GM12873 (cell line): ENCODE measurements at regions not wholly inside any gene's neighbourhood (a gene's known extent, or its start where the extent isn't known, plus 50 kb on each side); places are given as distances from the start of the nearest gene placed in this dataset.

Source experiments
- TF ChIP-seq, protein P1 (sequence below): IDR thresholded peaks from 2 replicates; pipeline ENCODE4 v1.5.1; 2012; ENCODE audit warnings: low read depth, mild to moderate bottlenecking, moderate library complexity, low read length, control low read depth; ENCODE audit not compliant: insufficient read depth; ENCODE audit errors: missing control alignments

DNA sequence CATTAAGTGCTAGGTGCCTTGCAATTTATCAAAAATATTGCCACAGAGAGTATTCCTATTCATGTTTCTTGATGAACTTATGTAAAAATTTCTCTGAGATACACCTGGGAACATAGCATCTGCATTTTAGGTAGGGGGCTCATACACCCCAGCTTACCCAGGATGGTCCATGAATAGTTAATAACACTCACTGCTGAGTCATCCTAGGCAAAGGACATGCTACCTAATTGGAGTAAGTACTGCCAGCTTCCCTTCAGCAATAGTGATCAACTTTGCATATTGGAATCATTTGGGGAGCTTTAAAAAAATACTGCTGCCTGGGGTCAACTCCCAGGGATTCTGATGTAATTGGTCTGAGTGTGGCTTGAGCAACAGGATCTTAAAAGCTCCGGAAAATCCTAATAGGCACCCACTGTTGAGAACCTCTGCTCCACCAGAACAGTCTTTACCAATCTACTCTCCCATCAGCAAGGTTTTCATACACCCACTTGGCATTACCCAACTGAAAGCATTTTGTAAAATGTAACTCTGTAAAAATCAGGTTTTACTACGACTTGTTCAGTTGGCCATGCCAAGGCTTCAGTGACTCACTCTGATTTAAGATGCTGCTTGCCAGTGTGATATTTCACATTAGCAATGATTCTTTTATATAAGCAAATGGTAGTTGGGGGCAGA, 67.2 kb upstream of the FNDC3A start:
- TF ChIP-seq, protein P1, sequence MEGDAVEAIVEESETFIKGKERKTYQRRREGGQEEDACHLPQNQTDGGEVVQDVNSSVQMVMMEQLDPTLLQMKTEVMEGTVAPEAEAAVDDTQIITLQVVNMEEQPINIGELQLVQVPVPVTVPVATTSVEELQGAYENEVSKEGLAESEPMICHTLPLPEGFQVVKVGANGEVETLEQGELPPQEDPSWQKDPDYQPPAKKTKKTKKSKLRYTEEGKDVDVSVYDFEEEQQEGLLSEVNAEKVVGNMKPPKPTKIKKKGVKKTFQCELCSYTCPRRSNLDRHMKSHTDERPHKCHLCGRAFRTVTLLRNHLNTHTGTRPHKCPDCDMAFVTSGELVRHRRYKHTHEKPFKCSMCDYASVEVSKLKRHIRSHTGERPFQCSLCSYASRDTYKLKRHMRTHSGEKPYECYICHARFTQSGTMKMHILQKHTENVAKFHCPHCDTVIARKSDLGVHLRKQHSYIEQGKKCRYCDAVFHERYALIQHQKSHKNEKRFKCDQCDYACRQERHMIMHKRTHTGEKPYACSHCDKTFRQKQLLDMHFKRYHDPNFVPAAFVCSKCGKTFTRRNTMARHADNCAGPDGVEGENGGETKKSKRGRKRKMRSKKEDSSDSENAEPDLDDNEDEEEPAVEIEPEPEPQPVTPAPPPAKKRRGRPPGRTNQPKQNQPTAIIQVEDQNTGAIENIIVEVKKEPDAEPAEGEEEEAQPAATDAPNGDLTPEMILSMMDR = no peak

DNA sequence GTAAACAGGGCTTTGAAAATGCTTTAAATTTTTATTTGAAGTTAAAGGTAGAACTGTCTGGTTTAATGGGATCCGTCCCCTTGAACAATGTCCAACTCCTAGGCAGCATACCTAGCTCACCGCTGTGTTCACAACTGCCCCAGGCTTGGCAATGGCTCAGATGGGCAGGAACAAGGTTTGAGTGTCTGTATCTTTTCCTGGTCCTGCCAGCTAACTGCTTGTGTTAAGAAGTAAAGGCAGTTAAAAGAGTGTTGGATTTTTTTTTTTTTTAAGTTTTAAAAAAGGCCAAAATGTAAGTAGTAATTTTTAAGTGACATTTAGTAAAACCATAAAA, 66.7 kb upstream of the FNDC3A start:
- TF ChIP-seq, protein P1 = no peak

DNA sequence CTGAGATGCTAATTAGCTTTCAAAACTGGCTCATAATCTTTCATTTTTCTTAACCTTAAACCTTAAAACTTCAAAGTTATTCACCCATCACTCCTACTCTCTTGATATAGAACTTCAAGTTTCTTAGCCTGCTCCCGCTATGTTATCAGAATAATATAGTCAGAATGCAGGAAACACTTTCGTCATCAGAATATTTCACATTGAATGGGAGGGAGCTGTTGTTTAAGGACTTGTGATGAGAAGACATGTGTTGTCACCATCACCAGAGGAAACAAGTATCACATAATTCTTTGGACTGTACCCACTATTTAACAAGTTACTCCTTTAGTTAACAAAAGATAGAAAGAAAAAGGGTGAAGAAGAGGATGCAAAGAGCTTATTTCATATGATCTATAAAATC, 65.0 kb upstream of the FNDC3A start:
- TF ChIP-seq, protein P1 = no peak

DNA sequence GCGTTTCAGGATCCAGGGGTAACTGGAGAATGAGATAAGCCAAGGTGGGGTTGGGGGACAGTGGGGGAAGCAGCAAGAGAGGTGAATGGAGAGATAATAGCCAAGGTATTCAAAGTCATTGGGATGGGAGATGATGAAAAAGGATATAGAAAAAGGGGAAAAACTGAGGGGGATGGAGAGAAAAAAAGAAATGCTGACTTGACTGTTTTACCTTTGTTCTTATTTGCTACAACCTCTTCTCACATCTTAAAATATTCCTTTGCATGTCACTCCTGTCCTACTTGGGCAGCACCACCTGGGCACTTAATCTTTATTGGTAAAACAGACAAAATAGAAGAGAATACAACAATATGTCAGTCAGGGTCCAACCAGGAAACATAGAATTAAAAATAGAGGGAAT, 56.0 kb upstream of the FNDC3A start:
- TF ChIP-seq, protein P1 = no peak

DNA sequence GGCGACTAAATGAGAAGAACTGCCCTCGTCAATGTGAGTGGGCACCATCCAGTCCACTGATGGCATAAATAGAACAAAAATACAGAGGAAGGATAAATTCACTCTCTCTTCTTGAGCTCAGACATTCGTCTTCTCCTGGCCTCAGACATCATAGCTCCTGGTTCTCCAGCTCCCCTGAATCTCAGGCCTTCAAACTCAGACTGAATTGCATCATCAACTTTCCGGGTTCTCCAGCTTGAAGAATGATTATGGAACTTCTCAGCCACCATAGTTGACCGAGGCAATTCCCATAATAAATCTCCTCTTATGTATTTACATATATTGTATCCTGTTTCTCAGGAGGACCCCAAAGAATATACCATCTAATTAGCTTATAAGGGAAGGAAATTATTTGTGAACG, 55.0 kb upstream of the FNDC3A start:
- TF ChIP-seq, protein P1 = no peak

DNA sequence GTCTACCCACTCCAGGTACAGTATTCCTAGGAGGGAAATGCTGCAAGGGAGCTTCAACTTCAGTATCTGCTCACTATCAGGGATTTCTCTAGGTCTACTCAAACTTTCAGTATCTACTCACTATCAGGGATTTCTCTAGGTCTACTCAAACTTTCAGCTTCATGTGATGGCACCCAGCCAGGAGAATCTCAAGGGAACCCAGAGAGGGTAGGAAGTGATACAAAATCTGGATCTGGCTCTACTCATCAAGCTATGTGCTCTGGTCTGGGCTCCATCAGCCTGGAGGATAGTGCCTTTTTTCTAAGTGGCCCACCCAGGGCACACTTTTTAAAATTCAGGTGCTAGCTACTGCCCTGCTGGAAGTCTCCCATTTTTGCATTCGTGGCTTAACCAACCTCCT, 52.3 kb upstream of the FNDC3A start:
- TF ChIP-seq, protein P1 = no peak

DNA sequence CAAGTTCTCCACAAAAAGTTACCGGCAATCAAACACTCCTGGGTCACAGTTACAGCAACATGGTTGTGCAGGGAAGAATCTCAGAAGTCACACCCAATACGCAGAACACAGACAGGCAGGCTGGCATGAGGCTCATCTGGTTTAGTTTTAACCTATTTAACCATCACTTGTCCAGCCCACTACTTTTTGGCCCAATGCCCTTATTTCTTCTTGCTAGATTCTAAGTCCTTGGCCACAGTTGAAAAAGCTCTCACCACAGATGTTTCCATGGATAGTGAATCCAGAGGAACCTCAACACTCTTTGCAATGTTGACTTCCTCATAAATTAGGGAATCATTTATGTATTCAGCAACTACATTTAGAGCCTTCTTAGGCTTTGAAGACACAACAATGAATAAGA, 50.7 kb upstream of the FNDC3A start:
- TF ChIP-seq, protein P1 = no peak
